HG02571 (cell line): ENCODE measurements at regions not wholly inside any gene's neighbourhood (a gene's known extent, or its start where the extent isn't known, plus 50 kb on each side); places are given as distances from the start of the nearest gene placed in this dataset.
"Not testable (repeated sequence)": the region's sequence is repeated elsewhere in the genome, so short reads cannot be mapped to it uniquely, and the experiment has no call there.

Experiments used
- ATAC-seq: cut with Tn5 transposase; IDR thresholded peaks from one replicate; pipeline ENCODE4 v1.9.1; 2021; ENCODE audit warnings: mild to moderate bottlenecking, moderate library complexity; ENCODE audit not compliant: unreplicated experiment

GRCh38 chr6:5898563-5898962, 108.2 kb downstream of the NRN1 start:
- ATAC-seq, result no peak

GRCh38 chr6:5898102-5898501, 108.6 kb downstream of the NRN1 start:
- no peak for ATAC-seq

GRCh38 chr6:5896476-5897200, 110.1 kb downstream of the NRN1 start:
- ATAC-seq, result no peak

GRCh38 chr6:5894357-5894756, 112.4 kb downstream of the NRN1 start:
- no peak for ATAC-seq

GRCh38 chr6:5893295-5893694, 113.4 kb downstream of the NRN1 start:
- ATAC-seq, result no peak

- ATAC-seq, result no peak
Measured at GRCh38 chr6:5892669-5893068, 114.1 kb downstream of the NRN1 start.

GRCh38 chr6:5878792-5879191, 127.9 kb downstream of the NRN1 start:
- no peak for ATAC-seq

- ATAC-seq, result no peak
Measured at GRCh38 chr6:5876076-5876475, 130.6 kb downstream of the NRN1 start.

- not testable (repeated sequence) for ATAC-seq
Measured at GRCh38 chr6:5873976-5874375, 132.7 kb downstream of the NRN1 start.

GRCh38 chr6:5871296-5871695, 135.4 kb downstream of the NRN1 start:
- peak; percentile 52 for ATAC-seq

- no peak for ATAC-seq
Measured at GRCh38 chr6:5869676-5870075, 137.0 kb downstream of the NRN1 start.

GRCh38 chr6:5869261-5869660, 137.5 kb downstream of the NRN1 start:
- ATAC-seq, result no peak

GRCh38 chr6:5866547-5867051, 140.1 kb downstream of the NRN1 start:
- ATAC-seq, result no peak

GRCh38 chr6:5865506-5866031, 141.2 kb downstream of the NRN1 start:
- ATAC-seq, result no peak

- no peak for ATAC-seq
Measured at GRCh38 chr6:5860849-5861248, 145.9 kb downstream of the NRN1 start.

GRCh38 chr6:5855787-5856470, 150.8 kb downstream of the NRN1 start:
- ATAC-seq, result no peak

GRCh38 chr6:5854899-5855298, 151.8 kb downstream of the NRN1 start:
- ATAC-seq, result no peak

GRCh38 chr6:5851261-5851757, 155.4 kb downstream of the NRN1 start:
- ATAC-seq, result peak; percentile 74

GRCh38 chr6:5850848-5851255, 155.9 kb downstream of the NRN1 start:
- ATAC-seq, result peak; percentile 22

- no peak for ATAC-seq
Measured at GRCh38 chr6:5846889-5847288, 159.8 kb downstream of the NRN1 start.

- no peak for ATAC-seq
Measured at GRCh38 chr6:5846335-5846734, 160.4 kb downstream of the NRN1 start.

- no peak for ATAC-seq
Measured at GRCh38 chr6:5843078-5843477, 163.6 kb downstream of the NRN1 start.
